NB4 (cell line): ENCODE measurements at regions not wholly inside any gene's neighbourhood (a gene's known extent, or its start where the extent isn't known, plus 50 kb on each side); places are given as distances from the start of the nearest gene placed in this dataset.

Experiments used
- DNase-seq: peaks from one replicate; pipeline ENCODE4 v3.0.0; 2010; ENCODE audit warnings: low read depth
- H3K4me3 ChIP-seq: one replicate; pipeline ENCODE4 v1.5.1; 2011; ENCODE audit warnings: mild to moderate bottlenecking, low read depth, low read length, moderate library complexity
- CTCF ChIP-seq: IDR thresholded peaks from one replicate; pipeline ENCODE4 v1.5.1; 2012; ENCODE audit warnings: low read depth, low read length
- MYC ChIP-seq: IDR thresholded peaks from 2 replicates; pipeline ENCODE4 v1.6.1; 2011; ENCODE audit warnings: low read depth, low read length
- POLR2A ChIP-seq: IDR thresholded peaks from 2 replicates; pipeline ENCODE4 v1.6.1; 2011; ENCODE audit warnings: mild to moderate bottlenecking; ENCODE audit not compliant: insufficient read length; ENCODE audit errors: extremely low read depth
- TF ChIP-seq, protein P1 (sequence below): IDR thresholded peaks from 2 replicates; pipeline ENCODE4 v1.6.1; 2011; ENCODE audit warnings: low read depth, low read length

DNA sequence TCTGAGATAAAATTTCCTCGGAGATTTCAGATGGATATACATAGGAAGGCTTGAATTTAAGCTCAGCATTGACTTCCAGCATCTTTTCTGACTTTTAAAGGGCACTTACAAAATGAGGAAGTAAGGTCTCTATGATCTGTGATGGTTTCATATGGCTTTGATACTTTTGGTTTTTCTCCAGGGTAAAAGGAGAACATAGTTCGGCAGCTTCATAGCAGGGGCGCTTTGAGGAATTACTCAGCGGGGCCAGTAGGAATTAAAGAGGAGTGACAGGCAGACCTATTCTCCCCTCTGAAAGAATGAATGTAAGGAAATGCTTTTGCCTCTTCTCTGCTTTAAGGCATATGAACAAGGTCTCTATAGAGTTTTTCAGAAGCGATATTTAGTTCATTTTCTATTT is 80.0 kb upstream of the PCDH15 start:
- H3K4me3 ChIP-seq, result no peak overlapping the region
- TF ChIP-seq CTCF (no peak), MYC (no peak), POLR2A (no peak)
- TF ChIP-seq, protein P1, sequence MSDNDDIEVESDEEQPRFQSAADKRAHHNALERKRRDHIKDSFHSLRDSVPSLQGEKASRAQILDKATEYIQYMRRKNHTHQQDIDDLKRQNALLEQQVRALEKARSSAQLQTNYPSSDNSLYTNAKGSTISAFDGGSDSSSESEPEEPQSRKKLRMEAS, result no peak
- peak; percentile 33 for DNase-seq

DNA sequence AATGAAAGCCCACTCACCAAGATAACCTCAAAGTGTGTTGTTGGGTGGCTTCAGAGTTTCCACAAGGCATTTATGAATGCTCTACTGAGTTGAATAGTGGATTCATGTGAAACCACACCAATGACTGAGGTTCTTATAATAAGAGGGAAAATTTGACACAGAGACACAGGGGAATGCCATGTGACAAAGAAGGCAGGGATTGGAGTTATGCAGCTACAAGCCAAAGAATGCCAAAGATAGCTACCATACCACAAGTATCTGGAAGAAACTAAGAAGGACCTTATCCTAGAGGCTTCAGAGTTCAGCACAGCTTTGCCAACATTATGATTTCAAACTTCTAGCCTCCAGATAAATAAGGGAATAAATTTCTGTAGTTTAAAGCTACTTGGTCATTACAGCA is 68.0 kb upstream of the PCDH15 start:
- TF ChIP-seq CTCF, result no peak
- no peak for TF ChIP-seq POLR2A
- TF ChIP-seq, protein P1, result no peak
- no peak for TF ChIP-seq MYC
- DNase-seq, result no peak
- no peak overlapping the region for H3K4me3 ChIP-seq

DNA sequence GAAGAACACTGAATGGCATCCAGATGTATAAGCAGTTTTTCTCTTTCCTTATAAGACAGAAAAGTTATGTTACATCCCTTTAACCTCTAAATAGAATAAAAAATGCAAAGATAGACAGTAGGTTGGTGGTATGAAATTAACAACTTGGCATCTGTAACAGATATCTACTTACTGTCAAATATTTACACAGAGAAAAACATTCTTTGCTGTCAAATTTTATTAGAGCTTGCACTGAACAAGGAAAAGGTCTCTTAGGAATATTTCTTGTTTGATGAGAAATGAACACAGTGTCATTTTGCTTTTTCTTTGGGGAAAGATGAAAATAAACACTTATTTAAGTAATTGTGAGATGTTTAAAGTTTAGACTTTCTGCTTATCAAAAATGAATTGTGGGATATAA is 65.6 kb upstream of the PCDH15 start:
- H3K4me3 ChIP-seq, result no peak overlapping the region
- TF ChIP-seq MYC (no peak), CTCF (no peak), POLR2A (no peak)
- TF ChIP-seq, protein P1, result no peak
- DNase-seq, result no peak

DNA sequence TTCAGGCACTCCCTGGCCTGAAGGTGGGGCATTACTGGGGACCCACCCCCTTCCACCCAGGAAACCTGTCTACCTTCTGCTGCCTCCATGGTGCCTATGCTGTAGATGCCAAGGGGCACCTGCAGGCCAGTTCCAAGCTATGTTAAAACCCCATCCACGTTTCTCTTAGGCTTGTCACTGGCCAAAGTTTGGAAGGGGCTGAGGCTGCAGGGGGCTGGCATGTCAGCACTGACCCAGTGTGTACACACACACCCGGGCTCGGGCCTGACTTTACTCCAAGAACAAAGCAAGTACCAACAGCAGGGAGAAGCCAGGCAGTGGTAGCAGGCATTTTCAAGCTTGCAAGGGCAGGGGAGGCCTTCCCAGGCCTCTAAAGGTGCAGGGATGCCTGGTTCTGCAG is 53.8 kb upstream of the PCDH15 start:
- TF ChIP-seq, protein P1, result no peak
- TF ChIP-seq CTCF (no peak), MYC (no peak), POLR2A (no peak)
- no peak for DNase-seq
- H3K4me3 ChIP-seq, result no peak overlapping the region

DNA sequence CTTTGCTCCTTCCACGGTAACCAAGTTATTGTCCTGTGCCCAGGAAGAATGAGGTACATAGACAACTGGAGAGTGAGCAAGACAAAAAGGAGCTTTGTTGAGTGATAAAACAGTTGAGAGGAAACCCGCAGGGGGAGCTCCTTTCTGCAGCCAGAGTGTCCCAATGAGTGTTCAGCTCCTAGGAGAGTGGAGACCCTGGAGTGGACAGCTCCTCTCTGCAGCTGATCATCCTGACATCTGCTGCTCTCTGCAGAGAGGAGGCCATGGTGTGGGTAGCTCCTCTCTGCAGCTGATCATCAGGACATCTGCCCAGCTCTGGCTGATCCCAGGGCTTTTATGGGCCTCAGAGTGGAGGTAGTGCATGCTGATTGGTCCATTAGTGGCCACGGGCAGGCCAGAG is 53.4 kb upstream of the PCDH15 start:
- H3K4me3 ChIP-seq, result no peak overlapping the region
- DNase-seq, result no peak
- no peak for TF ChIP-seq CTCF
- TF ChIP-seq MYC, result no peak
- TF ChIP-seq POLR2A, result no peak
- TF ChIP-seq, protein P1, result no peak

DNA sequence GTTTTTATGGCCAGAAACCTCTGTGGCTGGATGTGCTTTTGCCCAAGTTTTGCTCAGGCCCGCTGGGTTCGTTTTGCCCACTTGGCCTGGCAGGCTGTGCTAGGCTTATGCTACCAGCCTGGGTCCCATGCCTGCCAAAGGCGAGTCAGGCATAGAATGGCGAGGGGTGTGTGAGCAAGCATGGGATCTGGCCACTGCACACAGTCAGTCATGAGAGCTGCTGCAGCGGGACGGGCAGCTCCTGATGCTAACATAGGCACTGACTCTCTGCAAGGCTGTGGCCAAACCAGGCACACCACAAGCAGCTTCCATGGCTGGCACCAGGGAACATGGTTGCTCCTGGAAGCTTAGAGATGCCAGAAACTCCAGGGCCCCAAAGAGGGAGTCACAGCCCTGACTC is 52.9 kb upstream of the PCDH15 start:
- TF ChIP-seq CTCF (no peak), POLR2A (no peak), MYC (no peak)
- TF ChIP-seq, protein P1, result no peak
- no peak overlapping the region for H3K4me3 ChIP-seq
- no peak for DNase-seq
